GM21717 (cell line): ENCODE measurements at regions not wholly inside any gene's neighbourhood (a gene's known extent, or its start where the extent isn't known, plus 50 kb on each side); places are given as distances from the start of the nearest gene placed in this dataset.

Experiments used
- ATAC-seq: cut with Tn5 transposase; IDR thresholded peaks from one replicate; pipeline ENCODE4 v1.9.1; 2021; ENCODE audit warnings: mild to moderate bottlenecking, moderate library complexity; ENCODE audit not compliant: unreplicated experiment

GRCh38 chr2:236654496-236654895 is 84.9 kb downstream of the ACKR3 start:
- no peak for ATAC-seq

- ATAC-seq: no peak
These were observed 86.5 kb downstream of the ACKR3 start for GRCh38 chr2:236656166-236656565.

DNA sequence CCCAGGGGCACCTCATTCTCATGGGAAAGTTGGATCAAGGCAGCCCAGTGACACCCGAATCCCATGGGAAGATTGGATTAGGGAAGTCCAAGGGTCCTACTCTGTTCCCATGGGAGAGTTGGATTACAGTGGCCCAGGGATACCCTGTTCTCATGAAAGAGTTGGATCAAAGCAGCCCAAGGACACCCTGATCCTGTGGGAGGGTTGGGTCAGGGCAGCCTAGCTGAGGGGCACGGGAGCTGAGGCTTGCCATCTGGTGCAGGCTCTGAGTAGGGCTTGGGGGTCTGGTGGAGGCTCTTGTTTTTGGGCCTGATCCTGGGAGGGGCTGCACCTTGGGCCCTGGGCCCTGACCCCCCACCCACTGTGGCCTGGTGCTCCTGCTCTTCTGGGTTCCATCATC is 87.1 kb downstream of the ACKR3 start:
- no peak for ATAC-seq

DNA sequence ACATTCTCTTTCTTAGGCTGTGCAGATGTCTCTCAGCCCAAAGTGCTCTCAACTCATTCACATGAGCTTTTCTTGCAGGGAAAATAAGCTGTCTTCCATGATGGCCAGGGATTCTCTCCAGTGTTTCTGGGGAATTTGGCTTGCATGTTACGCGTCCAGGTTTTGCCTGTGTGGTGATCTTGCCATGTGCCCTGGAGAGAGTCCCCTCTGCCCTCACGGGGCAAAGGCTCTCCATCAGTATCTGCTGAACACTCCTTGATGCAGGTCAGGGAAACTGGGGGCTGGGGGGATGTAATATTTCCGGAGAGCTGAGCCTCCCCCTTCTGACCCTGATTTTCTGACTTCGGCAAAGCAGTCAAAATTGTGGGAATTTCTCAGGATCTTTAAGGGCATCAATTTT is 87.6 kb downstream of the ACKR3 start:
- no peak for ATAC-seq

DNA sequence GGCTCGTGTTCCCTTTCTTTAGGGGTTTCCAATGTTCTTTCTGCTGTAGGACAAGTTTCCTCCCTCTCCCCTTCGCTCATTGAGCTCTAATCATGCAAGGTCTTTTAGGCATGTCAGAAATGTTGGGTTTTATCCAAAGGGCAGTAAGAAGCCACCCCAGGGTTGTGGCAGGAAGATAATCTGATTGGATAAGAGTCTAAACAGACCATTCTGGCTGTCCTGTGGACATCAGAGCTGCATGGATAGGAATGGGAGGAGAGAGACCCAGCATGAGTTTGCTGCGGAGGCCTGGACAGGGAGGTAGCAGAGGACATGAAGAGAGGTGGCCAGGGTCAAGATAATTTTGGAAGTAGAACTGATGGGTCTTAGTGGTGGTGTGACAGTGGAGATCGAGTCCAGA is 88.2 kb downstream of the ACKR3 start:
- ATAC-seq: no peak

DNA sequence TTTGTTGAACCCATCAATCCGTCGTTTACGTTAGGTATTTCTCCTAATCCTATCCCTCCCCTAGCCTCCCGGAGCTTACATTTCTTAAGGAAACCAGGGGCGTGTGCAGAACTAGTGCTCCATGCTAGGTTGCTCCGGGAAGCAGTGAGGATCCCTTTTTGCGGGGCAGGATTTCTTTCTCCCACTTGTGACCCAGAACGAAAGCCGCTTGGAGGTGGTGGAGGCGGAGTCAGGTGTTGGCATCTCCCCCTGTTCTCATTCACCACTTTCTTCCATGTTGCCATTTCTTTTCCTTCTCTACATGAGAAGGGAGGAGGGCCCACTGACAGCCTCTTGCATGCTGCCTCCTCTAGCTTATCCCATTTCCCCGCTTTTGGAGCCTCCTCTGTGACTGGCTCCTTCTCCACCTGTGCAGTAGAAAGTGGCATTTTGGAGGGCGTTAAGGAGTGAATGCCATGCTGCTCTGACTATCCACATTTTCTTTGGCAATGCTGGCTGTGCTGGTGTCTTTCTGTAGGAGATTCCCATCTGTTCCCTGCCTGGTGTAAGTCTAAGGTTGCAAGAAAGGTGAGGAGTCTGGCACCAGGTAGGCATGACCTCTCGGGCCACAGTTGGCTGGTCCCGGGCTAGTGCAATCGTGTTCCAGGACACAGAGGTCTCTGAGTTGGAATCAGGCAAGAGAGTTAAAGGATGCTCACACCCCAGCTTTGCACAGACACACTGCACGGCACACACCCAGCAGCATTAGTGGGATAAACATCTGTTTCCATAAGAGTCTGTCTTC is 89.5 kb downstream of the ACKR3 start:
- no peak for ATAC-seq

- ATAC-seq: no peak
These were observed 90.1 kb downstream of the ACKR3 start for GRCh38 chr2:236659758-236660150.

- no peak for ATAC-seq
These were observed 91.6 kb downstream of the ACKR3 start for GRCh38 chr2:236661061-236661761.

GRCh38 chr2:236661762-236662110 is 92.1 kb downstream of the ACKR3 start:
- ATAC-seq: no peak

DNA sequence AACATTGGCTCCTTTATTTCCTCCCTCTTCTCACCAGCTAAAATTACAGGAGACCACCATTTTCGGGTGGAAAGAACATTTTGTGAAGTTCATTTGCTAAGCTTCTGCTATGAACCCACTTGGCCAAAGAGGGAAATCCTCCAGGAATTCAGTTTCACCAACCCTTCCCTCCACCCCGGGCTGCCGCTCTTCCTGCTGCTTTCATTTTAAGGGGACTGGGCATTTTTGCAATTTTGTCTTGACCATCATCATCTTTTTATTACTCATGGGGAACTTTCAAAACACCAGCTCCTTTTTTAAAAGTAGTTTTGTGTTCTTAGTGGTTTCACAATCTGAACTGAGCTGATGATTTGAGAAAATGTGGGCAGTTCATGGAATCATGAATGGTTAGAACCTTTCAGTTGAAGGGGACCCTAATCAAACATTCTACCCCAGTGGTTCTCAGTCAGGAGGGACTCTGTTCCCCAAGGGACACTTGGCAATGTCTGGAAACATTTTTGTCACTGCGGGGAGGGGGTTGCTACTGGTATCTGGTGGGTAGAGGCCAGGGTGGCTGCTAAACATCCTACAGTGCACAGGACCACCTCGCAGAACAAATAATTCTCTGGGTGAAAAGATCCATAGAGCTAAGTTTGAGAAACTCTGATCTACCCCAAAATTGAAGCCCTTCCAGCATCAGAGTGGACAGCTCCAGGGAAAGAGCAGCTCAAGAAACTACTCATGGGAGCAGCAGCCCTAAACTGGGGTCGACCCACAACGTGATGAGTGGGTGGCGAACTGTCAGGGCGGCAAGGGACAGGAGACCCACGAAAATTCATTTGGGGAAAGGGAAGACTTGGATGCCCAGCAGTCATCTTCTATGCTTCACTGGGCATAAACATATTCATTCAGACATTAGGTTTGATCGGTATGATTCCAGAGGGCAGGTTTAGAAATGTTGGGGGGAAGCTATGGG is 92.9 kb downstream of the ACKR3 start:
- ATAC-seq: no peak

- no peak for ATAC-seq
These were observed 93.9 kb downstream of the ACKR3 start for GRCh38 chr2:236663287-236664101.

DNA sequence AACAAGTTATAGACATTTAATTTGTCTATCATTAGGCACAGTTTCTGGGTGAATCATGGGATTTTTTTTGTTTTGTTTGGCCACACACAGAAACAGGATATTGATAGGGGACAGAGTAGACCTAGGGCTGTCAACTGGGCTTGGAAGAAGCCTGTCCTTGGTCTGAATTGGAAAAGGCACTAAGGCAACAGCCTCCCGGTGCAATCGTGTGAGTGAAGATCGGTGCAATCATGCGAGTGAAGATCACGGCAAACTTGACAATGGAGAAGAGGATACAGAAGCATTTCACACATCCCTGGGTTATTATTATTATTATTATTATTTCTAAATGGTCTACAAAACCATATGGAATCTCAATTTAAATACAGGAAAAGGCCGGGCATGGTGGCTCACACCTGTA is 94.5 kb downstream of the ACKR3 start:
- ATAC-seq: no peak

DNA sequence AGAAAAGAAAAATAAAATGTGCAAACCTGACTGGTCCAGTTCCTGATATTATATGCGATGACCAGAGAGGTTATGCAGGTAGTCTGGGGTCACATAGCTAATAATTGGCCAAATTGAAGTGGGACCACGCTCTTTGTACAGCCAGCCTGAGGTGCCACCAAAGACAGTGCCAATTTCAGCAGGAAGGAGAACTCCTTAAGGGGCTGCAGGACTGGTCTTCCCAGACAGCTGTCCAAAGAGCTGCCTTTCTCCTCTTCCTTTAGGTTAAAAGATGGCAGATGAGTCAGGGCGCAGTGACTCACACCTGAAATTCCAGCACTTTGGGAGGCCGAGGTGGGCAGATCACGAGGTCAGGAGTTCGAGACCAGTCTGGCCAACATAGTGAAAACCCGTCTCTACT is 95.5 kb downstream of the ACKR3 start:
- no peak for ATAC-seq

- ATAC-seq: no peak
These were observed 96.0 kb downstream of the ACKR3 start for GRCh38 chr2:236665572-236666118.

GRCh38 chr2:236666646-236667204 is 97.1 kb downstream of the ACKR3 start:
- no peak for ATAC-seq

DNA sequence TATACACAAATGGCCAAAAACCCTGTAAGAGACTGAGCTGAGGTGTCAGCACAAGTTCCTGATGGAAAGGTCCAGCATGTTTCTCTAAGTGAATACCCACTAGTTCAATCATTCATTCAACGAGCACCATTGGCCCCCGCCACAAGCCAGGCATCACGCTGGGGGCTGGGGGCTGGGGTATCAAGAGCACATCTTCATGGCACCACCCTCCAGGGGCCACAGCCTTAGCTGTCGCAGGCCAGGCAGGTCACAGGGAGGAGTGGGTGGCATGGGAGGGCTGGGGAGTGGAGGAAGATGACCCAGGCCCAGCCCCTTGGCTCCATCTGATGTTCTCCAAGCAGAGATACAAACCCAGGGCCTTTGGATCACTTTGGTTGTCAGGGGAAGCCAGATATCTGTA is 97.9 kb downstream of the ACKR3 start:
- ATAC-seq: no peak

GRCh38 chr2:236668531-236668969 is 98.9 kb downstream of the ACKR3 start:
- ATAC-seq: no peak

- no peak for ATAC-seq
These were observed 100.6 kb downstream of the ACKR3 start for GRCh38 chr2:236670235-236670620.

DNA sequence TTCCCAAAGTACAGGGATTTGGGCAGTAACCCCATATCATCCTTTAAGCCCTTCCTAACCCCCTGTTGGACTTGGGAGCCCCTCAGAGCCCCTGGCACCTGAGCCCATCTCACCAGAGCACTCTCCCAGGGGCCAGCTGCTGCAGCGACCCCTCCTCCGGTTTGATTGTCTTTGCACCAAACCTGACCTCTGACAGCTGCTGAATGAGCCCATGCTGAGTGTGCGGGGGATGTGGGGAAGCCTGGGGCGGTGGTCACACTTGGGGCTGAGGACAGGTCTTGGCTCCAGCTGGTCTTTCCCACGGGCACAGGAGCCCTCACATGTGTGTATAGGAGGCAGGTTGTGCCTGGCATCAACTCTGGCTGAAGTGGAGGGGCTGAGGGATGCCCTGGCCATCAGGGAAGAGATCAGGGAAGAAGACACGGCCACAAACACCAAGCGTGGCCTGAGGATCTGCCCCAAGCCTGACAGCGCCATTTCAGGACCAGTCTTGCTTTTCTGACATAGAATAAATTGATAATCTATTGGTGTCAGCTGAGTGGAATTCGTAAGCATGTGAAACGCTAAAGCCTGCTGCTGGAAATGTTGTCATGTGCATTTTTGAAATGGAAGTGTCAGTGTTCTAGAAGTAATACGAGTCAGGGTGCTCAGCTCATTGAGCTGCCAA is 102.4 kb downstream of the ACKR3 start:
- ATAC-seq: no peak
